Activated T-helper 9 cell treated with anti-CD3 and anti-CD28 coated beads, Interleukin-2, amount 50 U/mL, for 16 hours (primary cell): ENCODE measurements at regions not wholly inside any gene's neighbourhood (a gene's known extent, or its start where the extent isn't known, plus 50 kb on each side); places are given as distances from the start of the nearest gene placed in this dataset.
"Not testable (repeated sequence)": the region's sequence is repeated elsewhere in the genome, so short reads cannot be mapped to it uniquely, and the experiment has no call there.

Experiments used
- DNase-seq: peaks from one replicate; pipeline ENCODE4 v3.0.0-alpha.2; 2020; ENCODE audit warnings: low read depth

GRCh38 chr4:8972635-8973034 lies 101.0 kb upstream of the HMX1 start:
- not testable (repeated sequence) for DNase-seq

DNA sequence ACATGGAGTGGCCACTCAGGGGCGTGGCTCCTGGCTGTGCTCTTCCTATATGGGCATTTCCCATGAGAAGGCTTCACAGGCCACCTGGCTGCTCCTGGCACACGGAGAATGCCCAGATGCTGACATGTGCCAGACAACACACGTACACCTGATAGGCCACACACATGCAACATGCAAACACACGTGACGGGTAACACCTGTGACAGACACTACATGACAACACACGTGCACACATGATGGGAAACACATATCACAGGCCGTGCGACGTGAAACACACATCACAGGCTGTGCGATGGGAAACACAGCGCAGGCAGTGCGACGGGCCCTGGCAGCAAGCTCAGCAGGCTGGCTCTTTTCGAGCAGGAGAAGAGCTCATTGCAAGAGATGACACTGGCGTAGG lies 94.3 kb upstream of the HMX1 start:
- DNase-seq: not testable (repeated sequence)

DNA sequence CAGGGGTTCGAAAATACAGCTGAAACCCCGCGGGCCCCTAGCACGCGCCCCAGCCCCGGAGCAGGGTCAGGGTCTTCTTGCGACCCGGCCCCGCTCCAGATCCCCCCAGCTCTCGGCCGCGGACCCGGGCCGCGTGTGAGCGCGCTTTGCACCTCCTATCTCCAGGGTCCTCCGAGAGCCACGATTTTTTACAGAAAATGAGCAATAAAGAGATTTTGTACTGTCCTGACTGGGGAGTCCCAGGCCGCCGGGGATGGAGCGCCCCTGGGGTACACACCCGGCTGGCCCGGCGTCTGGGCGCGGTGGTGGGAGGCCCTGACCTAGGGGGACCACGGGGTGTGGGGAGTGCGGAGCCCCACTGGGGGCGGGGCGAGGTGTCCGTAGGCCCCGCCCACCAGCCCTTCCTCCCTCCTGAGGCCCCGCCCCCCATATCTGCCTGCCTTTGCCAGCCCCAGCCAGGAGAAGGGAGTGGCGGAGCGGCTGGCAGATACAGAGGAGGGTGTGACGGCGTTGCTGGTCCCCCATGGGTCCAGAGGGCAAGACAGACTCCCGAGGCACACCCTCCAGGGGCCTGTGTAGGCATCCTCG lies 92.7 kb upstream of the HMX1 start:
- not testable (repeated sequence) for DNase-seq

DNA sequence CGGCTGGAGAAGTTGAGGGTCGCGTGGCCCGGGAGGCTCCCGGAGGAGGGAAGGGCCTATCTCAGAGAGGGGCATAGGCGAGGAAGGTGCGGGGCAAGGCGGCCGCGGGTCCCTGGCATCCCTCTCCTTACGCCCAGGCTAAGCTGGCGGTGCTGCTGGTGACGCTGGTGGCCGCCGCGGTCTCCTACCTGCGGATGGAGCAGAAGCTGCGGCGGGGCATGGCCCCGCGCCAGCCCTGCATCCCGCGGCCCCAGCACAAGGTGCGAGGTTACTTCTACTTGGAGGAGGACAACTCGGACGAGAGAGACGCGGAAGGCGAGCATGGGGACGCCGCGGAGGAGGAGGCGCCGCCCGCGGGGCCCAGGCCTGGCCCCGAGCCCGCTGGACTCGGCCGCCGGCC lies 91.9 kb upstream of the HMX1 start:
- not testable (repeated sequence) for DNase-seq

DNA sequence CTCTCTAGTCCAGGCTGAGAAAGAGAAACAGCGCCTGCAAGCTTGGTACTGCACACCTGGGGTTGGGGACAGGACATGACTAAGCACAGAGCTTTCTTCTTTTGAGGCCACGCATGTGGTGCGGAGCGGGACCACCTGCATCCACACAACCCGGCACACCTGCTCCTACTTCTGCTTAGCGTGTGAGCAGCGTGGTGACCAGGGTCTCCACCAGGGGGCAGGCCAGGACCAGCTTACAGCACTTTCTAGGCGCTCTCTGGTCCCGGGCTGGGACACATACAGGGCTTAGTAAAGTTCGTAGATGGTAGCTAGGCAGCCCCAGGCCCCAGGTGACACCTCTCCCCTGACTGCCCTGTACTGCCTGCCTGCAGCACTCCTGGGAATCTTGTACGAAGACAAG lies 89.7 kb upstream of the HMX1 start:
- not testable (repeated sequence) for DNase-seq

GRCh38 chr4:8959471-8959870 lies 87.8 kb upstream of the HMX1 start:
- DNase-seq: not testable (repeated sequence)

- DNase-seq: not testable (repeated sequence)
These were observed 82.4 kb upstream of the HMX1 start for GRCh38 chr4:8954001-8954400.

DNA sequence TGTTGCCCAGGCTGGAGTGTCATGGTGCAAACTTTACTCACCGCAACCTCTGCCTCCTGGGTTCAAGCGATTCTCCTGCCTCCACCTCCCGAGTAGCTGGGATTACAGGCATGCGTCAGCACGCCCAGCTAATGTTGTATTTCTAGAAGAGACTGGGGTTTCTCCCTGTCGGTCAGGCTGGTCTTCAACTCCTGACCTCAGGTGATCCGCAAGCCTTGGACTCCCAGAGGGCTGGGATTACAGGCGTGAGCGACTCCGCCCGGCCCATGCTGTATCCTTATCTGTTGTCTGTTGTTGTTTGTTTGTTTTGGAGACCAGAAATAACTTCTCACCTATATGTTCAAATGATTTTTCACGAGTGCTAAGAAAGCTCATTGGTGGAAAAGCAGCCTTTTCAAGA lies 81.2 kb upstream of the HMX1 start:
- not testable (repeated sequence) for DNase-seq

DNA sequence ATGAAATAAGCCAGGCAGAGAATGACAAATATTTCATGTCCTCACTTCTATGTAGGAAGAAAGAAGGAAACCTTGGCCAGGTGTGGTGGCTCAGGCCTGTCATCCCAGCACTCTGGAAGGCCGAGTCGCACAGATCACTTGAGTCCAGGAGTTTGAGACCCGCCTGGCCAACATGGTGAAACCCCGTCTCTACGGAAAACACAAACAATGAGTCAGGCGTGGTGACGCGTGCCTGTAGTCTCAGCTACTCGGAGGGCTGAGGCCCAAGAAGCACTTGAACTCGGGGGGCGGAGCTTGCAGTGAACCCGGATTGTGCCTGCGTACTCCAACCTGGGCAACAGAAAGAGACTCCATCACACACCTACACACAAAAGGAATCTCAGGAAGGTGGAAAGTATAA lies 80.5 kb upstream of the HMX1 start:
- DNase-seq: not testable (repeated sequence)

DNA sequence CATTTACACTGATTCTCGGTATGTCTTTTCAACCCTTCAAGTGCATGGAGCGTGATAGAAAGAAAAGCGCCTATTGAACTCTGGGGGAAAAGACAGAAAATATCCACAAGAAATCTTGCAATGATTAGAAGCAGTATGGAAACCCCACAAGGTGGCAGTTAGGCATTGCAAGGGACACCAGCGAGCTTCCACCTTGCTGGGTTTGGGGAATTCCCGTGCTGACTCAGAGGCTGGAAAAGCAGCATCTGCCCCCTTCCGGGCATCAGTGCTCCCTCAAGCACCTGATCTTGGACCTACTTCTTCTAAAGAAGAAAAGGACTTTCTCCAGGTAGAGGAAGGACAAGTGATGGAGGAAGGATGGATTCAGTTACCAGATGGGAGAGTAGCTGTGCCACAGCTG lies 73.9 kb upstream of the HMX1 start:
- DNase-seq: not testable (repeated sequence)

DNA sequence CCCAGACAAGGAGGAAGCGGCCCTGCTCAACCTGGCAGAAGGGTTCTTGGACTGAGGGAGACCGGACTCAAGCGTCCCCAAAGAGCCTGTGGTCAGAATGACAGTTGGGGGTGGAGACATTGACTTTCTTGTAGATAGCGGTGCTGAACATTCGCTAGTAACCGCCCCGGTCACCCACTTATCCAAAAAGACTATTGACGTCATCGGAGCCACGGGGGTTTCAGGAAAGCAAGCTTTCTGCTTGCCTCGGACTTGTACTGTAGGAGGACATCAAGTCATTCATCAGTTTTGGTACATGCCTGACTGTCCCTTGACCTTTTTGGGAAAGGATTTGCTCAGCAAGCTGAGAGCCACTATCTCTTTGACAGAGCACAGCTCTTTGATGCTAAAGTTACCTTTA lies 71.7 kb upstream of the HMX1 start:
- not testable (repeated sequence) for DNase-seq

GRCh38 chr4:8942088-8942487 lies 70.4 kb upstream of the HMX1 start:
- not testable (repeated sequence) for DNase-seq

DNA sequence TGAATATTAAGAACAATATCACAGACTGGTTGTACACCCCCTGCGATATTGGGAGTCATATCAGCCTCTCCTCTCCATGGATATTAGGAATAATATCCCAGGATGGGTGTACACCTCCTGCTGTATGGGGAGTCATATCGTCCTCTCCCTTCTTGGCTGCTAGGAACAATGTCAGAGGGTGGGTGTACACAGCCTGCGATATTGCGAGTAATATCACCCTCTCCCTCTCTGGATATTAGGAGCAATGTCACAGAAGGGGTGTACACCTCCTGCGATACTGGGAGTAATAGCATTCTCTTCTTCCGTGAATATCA lies 69.8 kb upstream of the HMX1 start:
- DNase-seq: not testable (repeated sequence)

DNA sequence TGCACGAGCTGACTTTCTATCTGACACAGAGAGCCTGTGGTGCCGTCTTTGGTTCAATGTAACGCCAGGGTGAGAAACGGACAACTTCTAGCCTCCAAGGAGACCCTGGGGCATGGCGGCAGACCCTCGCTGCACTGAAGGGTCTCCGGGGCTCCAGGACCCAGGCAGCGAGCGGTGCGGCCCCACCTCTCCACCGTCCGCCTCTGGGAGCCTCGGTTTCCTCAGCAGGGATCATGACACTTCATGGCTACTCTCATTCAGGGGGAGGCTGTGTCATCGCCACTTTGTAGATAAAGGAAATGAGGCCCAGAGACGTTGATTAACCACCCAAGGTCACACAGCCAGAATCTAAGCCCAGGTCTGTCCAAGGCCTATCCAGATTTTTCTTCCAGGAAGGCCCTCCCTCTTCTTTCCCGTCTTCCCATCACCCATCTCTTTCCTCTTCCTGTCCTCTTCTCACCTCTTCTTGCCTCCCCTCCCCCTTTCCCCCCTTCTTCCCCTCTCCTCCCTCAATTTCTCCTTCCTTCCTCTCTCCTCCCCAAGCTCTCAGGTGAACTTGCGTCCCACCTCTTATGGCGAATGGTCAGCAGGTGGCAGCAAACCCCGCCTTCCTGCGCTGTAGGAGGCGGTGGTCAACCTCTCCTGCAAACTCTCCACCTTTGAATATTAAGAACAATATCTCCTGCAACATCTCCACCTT lies 69.3 kb upstream of the HMX1 start:
- DNase-seq: no peak

- DNase-seq: no peak
These were observed 68.5 kb upstream of the HMX1 start for GRCh38 chr4:8939840-8940742.

GRCh38 chr4:8939160-8939839 lies 67.7 kb upstream of the HMX1 start:
- no peak for DNase-seq

DNA sequence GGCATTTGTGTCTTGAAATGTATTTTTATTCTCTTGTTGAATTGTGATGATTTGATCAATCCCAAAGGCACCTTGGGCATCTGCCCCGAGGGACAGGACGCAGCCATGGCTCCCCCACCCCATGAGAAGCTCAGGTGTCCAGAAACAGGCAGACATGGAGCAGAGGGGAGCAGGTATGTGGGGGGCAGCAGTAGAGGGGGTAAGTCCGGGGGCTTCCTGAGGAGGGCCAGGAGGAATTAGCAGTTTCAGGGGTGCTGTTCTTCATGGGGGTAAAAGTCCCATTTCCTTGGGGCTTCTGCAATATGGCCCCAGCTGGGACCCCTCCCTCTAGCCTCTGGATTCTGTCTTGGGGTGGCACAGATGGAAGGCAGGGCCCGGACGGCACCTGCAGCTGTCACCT lies 67.0 kb upstream of the HMX1 start:
- no peak for DNase-seq

- no peak for DNase-seq
These were observed 66.5 kb upstream of the HMX1 start for GRCh38 chr4:8938137-8938536.

DNA sequence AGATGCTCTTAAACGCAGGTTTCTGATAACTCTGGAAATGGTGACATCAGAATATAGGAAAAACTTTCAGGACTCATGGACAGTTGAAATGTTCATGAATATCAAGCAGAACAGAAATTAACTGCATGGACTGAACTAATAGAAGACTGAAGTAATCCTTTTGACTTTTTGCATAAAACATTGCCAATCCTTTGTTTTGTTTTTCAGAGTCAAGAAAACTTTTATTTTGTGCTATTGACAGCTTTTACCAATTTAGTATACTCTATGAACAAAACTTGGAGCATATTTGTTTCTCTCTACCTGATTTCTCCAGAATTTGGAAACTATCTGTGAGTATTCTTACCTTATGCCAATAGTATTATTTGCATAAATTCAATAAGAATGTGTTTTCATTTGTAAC lies 61.2 kb upstream of the HMX1 start:
- DNase-seq: no peak

GRCh38 chr4:8928074-8928473 lies 56.4 kb upstream of the HMX1 start:
- no peak for DNase-seq

DNA sequence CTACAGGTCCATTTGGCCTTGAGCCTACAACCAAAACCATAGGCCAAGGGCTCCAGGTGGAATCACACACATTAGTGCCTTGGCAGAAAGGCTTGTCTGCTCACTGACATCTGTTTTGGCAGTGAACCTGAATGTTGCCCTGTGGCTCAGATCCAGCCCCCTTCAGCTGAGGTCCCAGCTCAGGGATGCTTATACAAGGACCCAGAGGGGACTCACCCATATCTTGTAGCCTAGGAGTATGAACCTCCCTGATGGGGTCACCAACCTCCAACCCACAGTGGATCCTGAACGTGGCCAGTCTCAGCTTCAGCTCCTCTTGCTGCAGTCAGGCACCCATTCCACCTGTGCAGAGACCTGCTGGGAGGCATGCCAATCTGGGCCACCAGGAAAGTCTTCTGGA lies 50.8 kb upstream of the HMX1 start:
- DNase-seq: no peak

DNA sequence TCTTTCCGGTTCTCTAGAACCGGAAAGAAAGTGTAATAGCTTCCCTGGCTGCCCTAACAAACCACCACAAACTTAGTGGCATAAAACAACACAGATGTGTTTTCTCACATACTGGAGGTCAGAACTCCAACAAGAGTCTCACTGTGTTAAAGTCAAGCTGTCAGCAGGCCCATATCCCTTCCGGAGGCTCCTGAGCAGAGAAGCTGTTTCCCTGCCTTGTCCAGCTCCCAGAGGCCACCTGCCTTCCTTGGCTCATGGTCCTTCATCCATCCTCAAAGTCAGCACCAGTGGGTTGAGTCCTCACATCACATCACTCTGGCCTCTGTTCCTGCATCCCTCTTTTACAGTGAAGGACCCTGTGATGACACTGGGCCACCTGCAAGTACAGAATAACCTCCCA lies 49.8 kb upstream of the HMX1 start:
- no peak for DNase-seq
